Thyroid gland (tissue), 4 donors: ENCODE measurements at regions not wholly inside any gene's neighbourhood (a gene's known extent, or its start where the extent isn't known, plus 50 kb on each side); places are given as distances from the start of the nearest gene placed in this dataset.

Source experiments
- CTCF ChIP-seq, 6 experiments: fragments of 200-600 bp in 3 of 6; fragments of 450-650 bp in 3 of 6; sonication (generic) in 3 of 6; IDR thresholded peaks; one replicate each; pipeline ENCODE4 v1.5.1; 2016 to 2019; ENCODE audit warnings: antibody characterized with exemption in 6 of 6, mild to moderate bottlenecking in 2 of 6, inconsistent platforms in 1 of 6, moderate library complexity in 1 of 6
- POLR2A ChIP-seq, 2 donors: fragments of 450-650 bp; IDR thresholded peaks; one replicate each; pipeline ENCODE4 v1.6.1; 2017; ENCODE audit warnings: antibody characterized with exemption in 2 of 2, mild to moderate bottlenecking in 2 of 2, moderate library complexity in 1 of 2

DNA sequence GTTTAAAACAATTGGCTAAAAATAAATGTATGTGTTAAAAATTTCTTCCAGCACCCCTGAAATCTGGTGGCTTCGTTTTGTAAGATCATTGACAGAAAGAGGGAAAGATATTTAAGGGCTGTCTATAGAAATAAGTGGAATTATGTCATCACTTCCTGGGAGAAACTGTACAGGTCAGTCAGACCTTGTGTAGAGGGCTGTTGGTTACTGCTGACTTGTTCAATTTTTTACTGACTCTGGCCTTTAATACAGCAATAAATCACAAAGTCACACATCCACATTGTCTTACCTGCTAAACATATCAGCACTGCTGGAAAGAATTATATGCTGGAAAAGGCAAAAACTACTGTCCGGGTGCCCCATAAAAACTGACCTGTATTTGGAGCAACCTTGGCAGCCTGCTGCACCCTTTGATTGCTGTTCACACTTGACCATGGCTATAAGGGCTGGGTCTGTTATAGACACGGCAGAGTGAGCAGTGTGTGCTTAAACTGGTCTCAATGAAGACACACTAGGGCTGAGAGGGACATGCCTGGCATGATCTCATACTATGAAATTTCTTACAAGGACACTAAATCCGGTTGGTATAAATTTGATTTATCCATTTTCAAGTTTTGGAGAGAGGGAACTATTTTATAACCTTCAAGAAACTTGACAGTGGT is 162.1 kb downstream of the NHLRC3 start:
- TF ChIP-seq CTCF (IDR thresholded peaks at IDR 0.05) (no peak), POLR2A (IDR thresholded peaks at IDR 0.05) (no peak)
